Right lobe of liver (tissue), 6 donors: ENCODE measurements at regions not wholly inside any gene's neighbourhood (a gene's known extent, or its start where the extent isn't known, plus 50 kb on each side); places are given as distances from the start of the nearest gene placed in this dataset.

Experiments
- ATAC-seq, 4 donors: fragments of 200-7000 bp; cut with Tn5 transposase; one replicate each; pipeline ENCODE4 v1.9.1; 2020; ENCODE audit warnings: mild to moderate bottlenecking in 4 of 4, moderate library complexity in 4 of 4
- DNase-seq, 3 donors: peaks; one replicate each; pipeline ENCODE4 v3.0.0-alpha.2; 2020
- H3K27ac ChIP-seq, 3 donors: fragments of 200-600 bp; one replicate each; pipeline ENCODE4 v1.8.0; 2022
- H3K27me3 ChIP-seq, 2 donors: fragments of 200-600 bp; one replicate each; pipeline ENCODE4 v1.8.0; 2022
- H3K36me3 ChIP-seq, 4 donors: fragments of 200-600 bp; sonication (generic) in 1 of 4; one replicate each; pipeline versions ENCODE4 v1.5.1 to v1.8.0; 2017 to 2022; ENCODE audit warnings: control low read depth in 1 of 4
- H3K4me1 ChIP-seq, 4 donors: fragments of 200-600 bp; sonication (generic) in 1 of 4; one replicate each; pipeline versions ENCODE4 v1.5.1 to v1.8.0; 2017 to 2022; ENCODE audit warnings: control low read depth in 1 of 4
- H3K4me3 ChIP-seq, 3 donors: fragments of 200-600 bp; one replicate each; pipeline ENCODE4 v1.8.0; 2022
- H3K9me3 ChIP-seq, 4 donors: fragments of 200-600 bp; sonication (generic) in 1 of 4; one replicate each; pipeline versions ENCODE4 v1.5.1 to v1.8.0; 2017 to 2022; ENCODE audit warnings: control low read depth in 1 of 4
- CTCF ChIP-seq, 4 donors: fragments of 200-600 bp in 3 of 4; fragments of 450-650 bp in 1 of 4; IDR thresholded peaks; one replicate each; pipeline versions ENCODE4 v1.5.1 to v1.8.0; 2016 to 2022; ENCODE audit warnings: antibody characterized with exemption in 4 of 4, mild to moderate bottlenecking in 2 of 4
- POLR2A ChIP-seq: fragments of 450-650 bp; IDR thresholded peaks from one replicate; pipeline ENCODE4 v1.6.1; 2017; ENCODE audit warnings: antibody characterized with exemption, mild to moderate bottlenecking
- WGBS: methylation state at CpG from one replicate; pipeline ENCODE4 v1.1.6; 2018; ENCODE audit warnings: low coverage, low lambda C conversion rate; ENCODE audit not compliant: insufficient coverage; ENCODE audit errors: missing lambda C conversion rate; 5-methylcytosine and 5-hydroxymethylcytosine counted together
- intact Hi-C, 2 donors: fragments of 100-400 bp; cut with DNase I; formaldehyde crosslinking; loops; one replicate each; pipeline versions ENCODE4 v1.11.2 to v1.14.1; 2022
- donor health status: DM: no; HTN: yes; CAD: no.
- donor health status: DM: no; HTN: no; CAD: no.
- donor health status: DM: no; HTN: no; CAD: no.
- donor health status: DM: no; HTN: yes; CAD: no.
- donor health status: DM: no; HTN: yes; CAD: no.

- TF ChIP-seq CTCF (IDR thresholded peaks at IDR 0.05) (no peak), POLR2A (no peak)
- WGBS, result 41% methylated on average over 1 of the region's 1 CpG
- Histone ChIP-seq H3K27ac (no peak overlapping the region), H3K27me3 (no peaks in the 10 kb centered on the region), H3K4me3 (no peak overlapping the region), H3K36me3 (no peaks in the 10 kb centered on the region), H3K4me1 (no peaks in the 10 kb centered on the region), H3K9me3 (no peaks in the 10 kb centered on the region)
- no peak for DNase-seq
- intact Hi-C loops, result no loop called here
- ATAC-seq, result no peak
Observed at GRCh38 chr13:53605326-53605725, 576.7 kb downstream of the OLFM4 start.

GRCh38 chr13:53612200-53612599 lies 583.6 kb downstream of the OLFM4 start:
- ATAC-seq, result no peak
- 36% methylated on average over 1 of the region's 3 CpGs for WGBS
- H3K4me1 ChIP-seq, result no peaks in the 10 kb centered on the region

GRCh38 chr13:53622456-53622855 lies 593.8 kb downstream of the OLFM4 start:
- TF ChIP-seq CTCF (IDR thresholded peaks at IDR 0.05) (no peak), POLR2A (no peak)
- 11% methylated on average over 2 of the region's 2 CpGs for WGBS
- Histone ChIP-seq H3K36me3 (no peaks in the 10 kb centered on the region), H3K27ac (no peak overlapping the region), H3K27me3 (no peaks in the 10 kb centered on the region), H3K4me1 (no peaks in the 10 kb centered on the region), H3K4me3 (no peak overlapping the region), H3K9me3 (no peaks in the 10 kb centered on the region)
- no peak for ATAC-seq
- intact Hi-C loops, result no loop called here
- DNase-seq, result no peak

More at GRCh38 chr13:53612200-53612599, 583.6 kb downstream of the OLFM4 start:
- Histone ChIP-seq H3K9me3 (no peaks in the 10 kb centered on the region), H3K27me3 (no peaks in the 10 kb centered on the region), H3K36me3 (no peaks in the 10 kb centered on the region), H3K27ac (no peak overlapping the region), H3K4me3 (no peak overlapping the region)
- no peak for TF ChIP-seq POLR2A
- TF ChIP-seq CTCF (IDR thresholded peaks at IDR 0.05), result no peak
- DNase-seq, result no peak
- intact Hi-C loops, result no loop called here

DNA sequence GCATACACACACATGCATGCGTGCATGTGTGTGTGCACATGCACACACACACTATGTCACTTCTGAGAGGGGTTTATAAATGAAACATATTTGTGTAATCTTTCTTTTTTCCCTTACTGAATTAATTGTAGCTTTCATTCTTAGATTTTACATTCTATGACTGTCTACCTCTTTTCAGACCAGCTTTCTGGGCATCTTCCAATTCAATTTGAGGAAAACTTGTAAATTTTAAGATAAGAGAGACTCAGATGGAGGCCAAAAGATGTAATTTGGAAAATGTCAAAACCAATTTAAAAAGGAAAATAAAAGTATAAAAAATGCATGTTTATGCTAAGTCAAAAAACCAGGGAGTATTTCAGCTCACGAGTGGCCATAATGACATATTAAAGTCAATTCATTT lies 594.5 kb downstream of the OLFM4 start:
- H3K36me3 ChIP-seq, result no peaks in the 10 kb centered on the region
- intact Hi-C loops, result no loop called here
- DNase-seq, result no peak
- H3K9me3 ChIP-seq, result no peaks in the 10 kb centered on the region
- no peaks in the 10 kb centered on the region for H3K27me3 ChIP-seq
- no peak for ATAC-seq
- H3K4me3 ChIP-seq, result no peak overlapping the region
- H3K27ac ChIP-seq, result no peak overlapping the region
- H3K4me1 ChIP-seq, result no peaks in the 10 kb centered on the region
- no peak for TF ChIP-seq POLR2A
- TF ChIP-seq CTCF (IDR thresholded peaks at IDR 0.05), result no peak
- 50% methylated on average over 2 of the region's 2 CpGs for WGBS

DNA sequence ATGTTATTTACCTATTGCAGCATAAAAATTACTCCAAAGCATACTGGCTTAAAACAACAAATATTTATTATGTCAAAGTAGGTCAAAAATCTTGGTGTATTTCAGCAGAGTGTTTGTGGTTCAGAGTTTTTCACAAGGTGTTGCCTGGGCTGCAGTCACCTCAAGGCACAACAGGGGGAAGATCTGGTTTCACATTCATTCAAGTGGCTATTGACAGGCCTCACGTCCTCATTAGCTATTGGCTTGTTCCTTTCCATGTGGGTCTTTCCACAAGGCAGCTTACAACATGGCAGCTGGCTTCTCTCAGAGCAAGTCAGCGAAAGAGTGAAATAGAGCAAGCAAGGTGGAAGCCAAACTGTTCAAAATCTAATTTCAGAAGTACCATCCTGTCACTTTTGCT lies 602.9 kb downstream of the OLFM4 start:
- WGBS, result 41% methylated on average over 2 of the region's 2 CpGs
- ATAC-seq (no peak), DNase-seq (no peak)
- Histone ChIP-seq H3K4me1 (no peaks in the 10 kb centered on the region), H3K27ac (no peak overlapping the region), H3K4me3 (no peak overlapping the region), H3K36me3 (no peaks in the 10 kb centered on the region), H3K9me3 (no peaks in the 10 kb centered on the region), H3K27me3 (no peaks in the 10 kb centered on the region)
- intact Hi-C loops, result no loop called here
- TF ChIP-seq CTCF (IDR thresholded peaks at IDR 0.05) (no peak), POLR2A (no peak)
